Ascending aorta (tissue), 2 donors: ENCODE measurements at regions not wholly inside any gene's neighbourhood (a gene's known extent, or its start where the extent isn't known, plus 50 kb on each side); places are given as distances from the start of the nearest gene placed in this dataset.

ENCODE experiments used
- DNase-seq, 2 donors: peaks; one replicate each; pipeline ENCODE4 v3.0.0-alpha.2; 2019; ENCODE audit warnings: low spot score in 2 of 2
- H3K27ac ChIP-seq, 2 donors: fragments of 200-600 bp; sonication (generic); one replicate each; pipeline ENCODE4 v1.5.1; 2016 to 2017; ENCODE audit warnings: mild to moderate bottlenecking in 1 of 2
- H3K27me3 ChIP-seq: fragments of 200-600 bp; sonication (generic); one replicate; pipeline ENCODE4 v1.5.1; 2017
- H3K36me3 ChIP-seq, 2 donors: fragments of 200-600 bp; sonication (generic); one replicate each; pipeline ENCODE4 v1.5.1; 2016
- H3K4me1 ChIP-seq, 2 donors: fragments of 200-600 bp; sonication (generic); one replicate each; pipeline ENCODE4 v1.5.1; 2016 to 2017; ENCODE audit warnings: mild to moderate bottlenecking in 1 of 2
- H3K4me3 ChIP-seq, 2 donors: fragments of 200-600 bp; sonication (generic); one replicate each; pipeline ENCODE4 v1.5.1; 2016 to 2017; ENCODE audit warnings: mild to moderate bottlenecking in 1 of 2
- H3K9me3 ChIP-seq, 2 donors: fragments of 200-600 bp; sonication (generic); one replicate each; pipeline ENCODE4 v1.5.1; 2016
- CTCF ChIP-seq, 3 experiments: fragments of 200-600 bp in 2 of 3; fragments of 450-650 bp in 1 of 3; sonication (generic) in 2 of 3; IDR thresholded peaks; one replicate each; pipeline ENCODE4 v1.5.1; 2016 to 2019; ENCODE audit warnings: antibody characterized with exemption in 3 of 3, mild to moderate bottlenecking in 1 of 3, moderate library complexity in 1 of 3
- intact Hi-C: fragments of 100-400 bp; cut with DNase I; formaldehyde crosslinking; loops from one replicate; pipeline ENCODE4 v1.15.1; 2023

- intact Hi-C loops: no loop called here
- no peaks in the 10 kb centered on the region for H3K36me3 ChIP-seq
- no peak overlapping the region for H3K27ac ChIP-seq
- no peak for DNase-seq
- H3K9me3 ChIP-seq: no peaks in the 10 kb centered on the region
- no peak overlapping the region for H3K4me3 ChIP-seq
- no peaks in the 10 kb centered on the region for H3K27me3 ChIP-seq
- TF ChIP-seq CTCF (IDR thresholded peaks at IDR 0.05): no peak
- H3K4me1 ChIP-seq: no peaks in the 10 kb centered on the region
These were observed 146.8 kb downstream of the EMP1 start for GRCh38 chr12:13343375-13343774.

- no peak for DNase-seq
- no peaks in the 10 kb centered on the region for H3K9me3 ChIP-seq
- no peaks in the 10 kb centered on the region for H3K4me1 ChIP-seq
- H3K27ac ChIP-seq: no peak overlapping the region
- no peaks in the 10 kb centered on the region for H3K27me3 ChIP-seq
- no peak overlapping the region for H3K4me3 ChIP-seq
- intact Hi-C loops: no loop called here
- H3K36me3 ChIP-seq: no peaks in the 10 kb centered on the region
- no peak for TF ChIP-seq CTCF (IDR thresholded peaks at IDR 0.05)
These were observed 146.4 kb downstream of the EMP1 start for GRCh38 chr12:13342971-13343370.

DNA sequence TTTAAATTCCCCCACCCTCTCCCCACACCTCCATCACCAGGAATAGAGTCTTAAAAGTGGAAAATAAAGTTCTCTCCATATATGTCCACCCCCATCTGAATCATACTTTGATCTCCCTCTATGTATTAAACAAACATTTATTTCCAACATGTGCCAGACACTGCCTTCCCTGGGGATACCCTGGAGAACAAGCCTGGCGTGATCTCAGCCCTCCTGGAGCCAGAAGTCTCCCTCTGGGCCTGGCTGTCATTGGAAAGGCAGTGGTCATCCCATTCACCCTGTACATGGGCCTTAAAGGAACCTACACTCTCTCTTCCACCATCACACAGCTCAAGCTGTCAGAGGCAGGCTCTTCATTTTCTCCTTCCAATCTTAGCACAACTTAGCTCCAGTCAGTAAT is 143.6 kb downstream of the EMP1 start:
- H3K27ac ChIP-seq: no peak overlapping the region
- no peaks in the 10 kb centered on the region for H3K27me3 ChIP-seq
- H3K4me3 ChIP-seq: no peak overlapping the region
- H3K4me1 ChIP-seq: no peaks in the 10 kb centered on the region
- H3K9me3 ChIP-seq: no peaks in the 10 kb centered on the region
- no peaks in the 10 kb centered on the region for H3K36me3 ChIP-seq
- no peak for TF ChIP-seq CTCF (IDR thresholded peaks at IDR 0.05)
- no peak for DNase-seq
- intact Hi-C loops: no loop called here

DNA sequence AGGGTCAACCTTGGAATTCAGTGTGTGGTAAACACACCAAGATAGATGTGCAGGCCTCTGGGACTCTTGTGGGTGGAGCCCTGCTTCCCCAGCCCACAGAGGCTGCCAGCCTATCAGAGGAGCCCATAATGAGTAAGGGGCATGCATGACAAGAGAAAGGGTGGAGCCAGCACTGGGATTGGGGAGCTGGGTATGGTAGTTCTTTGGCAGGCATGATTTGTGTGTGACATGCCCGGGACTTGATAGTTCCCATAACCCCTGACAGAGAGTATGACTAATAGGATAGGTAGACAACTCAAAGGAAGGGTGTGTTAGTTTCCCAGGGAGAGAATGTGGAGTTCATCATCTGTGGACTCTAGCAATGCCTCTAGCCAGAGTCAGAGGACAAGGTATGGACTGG is 143.0 kb downstream of the EMP1 start:
- Histone ChIP-seq H3K36me3 (no peaks in the 10 kb centered on the region), H3K27me3 (no peaks in the 10 kb centered on the region), H3K4me3 (no peak overlapping the region), H3K27ac (no peak overlapping the region), H3K4me1 (no peaks in the 10 kb centered on the region), H3K9me3 (no peaks in the 10 kb centered on the region)
- intact Hi-C loops: no loop called here
- TF ChIP-seq CTCF (IDR thresholded peaks at IDR 0.05): no peak
- DNase-seq: no peak

- H3K4me3 ChIP-seq: no peak overlapping the region
- H3K27ac ChIP-seq: no peak overlapping the region
- no peaks in the 10 kb centered on the region for H3K27me3 ChIP-seq
- H3K9me3 ChIP-seq: no peaks in the 10 kb centered on the region
- TF ChIP-seq CTCF (IDR thresholded peaks at IDR 0.05): no peak
- H3K4me1 ChIP-seq: no peaks in the 10 kb centered on the region
- intact Hi-C loops: no loop called here
- DNase-seq: no peak
- no peaks in the 10 kb centered on the region for H3K36me3 ChIP-seq
These were observed 142.6 kb downstream of the EMP1 start for GRCh38 chr12:13339091-13339490.

GRCh38 chr12:13337791-13338190 is 141.3 kb downstream of the EMP1 start:
- H3K4me1 ChIP-seq: no peaks in the 10 kb centered on the region

More at GRCh38 chr12:13337791-13338190, 141.3 kb downstream of the EMP1 start:
- Histone ChIP-seq H3K9me3 (no peaks in the 10 kb centered on the region), H3K27me3 (no peaks in the 10 kb centered on the region), H3K36me3 (no peaks in the 10 kb centered on the region), H3K4me3 (no peak overlapping the region), H3K27ac (no peak overlapping the region)
- no peak for DNase-seq
- intact Hi-C loops: no loop called here
- no peak for TF ChIP-seq CTCF (IDR thresholded peaks at IDR 0.05)
